Muscle layer of duodenum (tissue), 2 donors: ENCODE measurements at regions not wholly inside any gene's neighbourhood (a gene's known extent, or its start where the extent isn't known, plus 50 kb on each side); places are given as distances from the start of the nearest gene placed in this dataset.

Source experiments
- H3K27ac ChIP-seq: one replicate; pipeline ENCODE4 v1.7.0; 2013; ENCODE audit warnings: mild to moderate bottlenecking, low read length
- H3K27me3 ChIP-seq: one replicate; pipeline ENCODE4 v1.7.0; 2013; ENCODE audit warnings: low read depth, mild to moderate bottlenecking, control low read depth, low read length
- H3K36me3 ChIP-seq, 2 donors: one replicate each; pipeline ENCODE4 v1.7.0; 2013; ENCODE audit warnings: low read length in 2 of 2, control low read depth in 1 of 2, mild to moderate bottlenecking in 1 of 2; ENCODE audit not compliant: insufficient read depth in 2 of 2, control insufficient read depth in 1 of 2
- H3K4me1 ChIP-seq, 2 donors: one replicate each; pipeline ENCODE4 v1.7.0; 2013; ENCODE audit warnings: low read length in 2 of 2, mild to moderate bottlenecking in 2 of 2, control low read depth in 1 of 2, moderate library complexity in 1 of 2; ENCODE audit not compliant: insufficient read depth in 2 of 2, control insufficient read depth in 1 of 2
- H3K4me3 ChIP-seq, 2 donors: one replicate each; pipeline ENCODE4 v1.7.0; 2013; ENCODE audit warnings: low read length in 2 of 2, low read depth in 1 of 2, mild to moderate bottlenecking in 1 of 2
- H3K9me3 ChIP-seq, 2 donors: one replicate each; pipeline ENCODE4 v1.7.0; 2013; ENCODE audit warnings: low read length in 2 of 2, control low read depth in 1 of 2, mild to moderate bottlenecking in 1 of 2; ENCODE audit not compliant: control insufficient read depth in 1 of 2
- donor health status: healthy.

DNA sequence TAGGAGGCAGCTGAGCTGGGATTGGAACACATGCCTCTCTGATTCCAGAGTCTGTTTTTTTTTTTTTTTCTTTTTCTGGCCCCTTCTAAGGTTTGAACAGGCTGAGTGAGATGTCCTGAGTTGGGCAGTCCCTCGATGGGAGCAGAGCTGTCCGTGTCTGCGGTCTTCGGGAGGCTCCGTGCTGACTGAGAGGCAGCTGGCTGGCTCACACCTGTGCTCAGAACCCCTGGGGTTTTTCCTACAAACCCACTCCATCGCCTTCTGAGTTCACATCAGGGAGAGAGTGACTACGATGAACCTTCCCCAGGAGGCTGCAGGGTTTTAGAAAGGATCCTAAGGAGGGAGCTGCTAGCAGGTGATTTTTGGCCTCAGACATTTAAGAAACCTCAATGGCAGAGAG, 92.5 kb downstream of the IRF8 start:
- peaks cover 0 to 7% of the 10 kb centered on the region in 2 donors for H3K4me1 ChIP-seq
- H3K27ac ChIP-seq: no peak overlapping the region
- H3K4me3 ChIP-seq: no peak overlapping the region
- H3K9me3 ChIP-seq: no peaks in the 10 kb centered on the region
- peaks cover 5% of the 10 kb centered on the region for H3K27me3 ChIP-seq
- H3K36me3 ChIP-seq: no peaks in the 10 kb centered on the region

DNA sequence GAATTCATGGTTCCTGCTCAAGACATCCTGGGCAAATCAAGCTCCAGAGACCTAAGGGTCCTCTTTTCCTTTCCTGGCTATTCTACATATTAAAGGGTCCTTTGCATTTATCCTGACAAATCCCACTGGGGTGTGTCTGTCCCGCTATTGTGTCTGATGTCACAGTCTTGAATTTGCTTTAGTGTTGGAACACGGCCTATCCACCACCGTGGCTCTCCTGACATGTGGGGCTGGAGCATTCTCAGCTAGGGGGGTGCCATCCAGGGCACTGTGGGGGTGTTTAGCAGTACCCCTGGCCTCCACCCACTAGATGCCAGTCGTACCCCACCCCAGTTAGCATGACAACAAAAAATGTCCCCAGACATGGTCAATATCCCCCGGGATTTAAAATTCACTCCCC, 92.9 kb downstream of the IRF8 start:
- peaks cover 0 to 6% of the 10 kb centered on the region in 2 donors for H3K4me1 ChIP-seq
- no peaks in the 10 kb centered on the region for H3K36me3 ChIP-seq
- H3K27me3 ChIP-seq: peaks cover 5% of the 10 kb centered on the region
- H3K27ac ChIP-seq: no peak overlapping the region
- H3K4me3 ChIP-seq: no peak overlapping the region
- no peaks in the 10 kb centered on the region for H3K9me3 ChIP-seq

DNA sequence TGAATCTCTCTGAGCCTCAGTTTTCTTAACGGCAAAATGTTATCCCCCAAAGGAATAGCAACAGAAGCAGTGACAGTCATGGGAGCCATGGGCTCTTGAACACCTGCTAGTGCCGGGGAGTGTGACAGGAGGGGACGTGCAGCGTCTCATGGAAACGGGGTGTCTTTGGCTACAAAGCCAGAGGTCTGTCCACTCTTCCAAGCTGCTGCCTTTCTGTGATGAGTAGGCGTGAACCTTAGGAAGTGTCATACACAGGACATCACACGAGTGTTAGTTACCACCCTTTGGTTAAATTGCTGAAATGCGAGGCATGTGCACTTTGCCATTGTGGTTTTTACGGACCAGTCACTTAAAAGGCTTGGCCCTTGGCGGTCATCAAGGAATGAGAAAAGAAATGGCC, 93.4 kb downstream of the IRF8 start:
- Histone ChIP-seq H3K36me3 (no peaks in the 10 kb centered on the region), H3K9me3 (no peaks in the 10 kb centered on the region), H3K4me1 (peaks cover 0 to under 1% of the 10 kb centered on the region in 2 donors), H3K27ac (no peak overlapping the region), H3K27me3 (peaks cover 5% of the 10 kb centered on the region), H3K4me3 (no peak overlapping the region)

DNA sequence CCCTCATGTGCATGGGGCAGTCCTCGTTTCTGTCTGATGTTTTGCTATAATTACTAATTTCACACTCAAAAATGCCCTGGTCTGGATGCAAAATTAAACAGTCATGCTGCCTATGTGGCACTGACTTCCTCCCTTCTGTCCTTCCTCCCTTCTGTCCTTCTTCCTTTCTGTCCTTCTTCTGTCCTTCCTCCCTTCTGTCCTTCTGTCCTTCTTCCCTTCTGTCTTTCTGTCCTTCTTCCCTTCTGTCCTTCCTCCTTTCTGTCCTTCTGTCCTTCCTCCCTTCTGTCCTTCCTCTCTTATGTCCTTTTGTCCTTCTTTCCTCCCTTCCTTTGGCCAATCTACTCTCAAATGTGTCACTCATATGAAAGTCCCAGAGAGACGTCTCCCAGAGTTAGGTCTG, 93.8 kb downstream of the IRF8 start:
- H3K27me3 ChIP-seq: peaks cover 5% of the 10 kb centered on the region

DNA sequence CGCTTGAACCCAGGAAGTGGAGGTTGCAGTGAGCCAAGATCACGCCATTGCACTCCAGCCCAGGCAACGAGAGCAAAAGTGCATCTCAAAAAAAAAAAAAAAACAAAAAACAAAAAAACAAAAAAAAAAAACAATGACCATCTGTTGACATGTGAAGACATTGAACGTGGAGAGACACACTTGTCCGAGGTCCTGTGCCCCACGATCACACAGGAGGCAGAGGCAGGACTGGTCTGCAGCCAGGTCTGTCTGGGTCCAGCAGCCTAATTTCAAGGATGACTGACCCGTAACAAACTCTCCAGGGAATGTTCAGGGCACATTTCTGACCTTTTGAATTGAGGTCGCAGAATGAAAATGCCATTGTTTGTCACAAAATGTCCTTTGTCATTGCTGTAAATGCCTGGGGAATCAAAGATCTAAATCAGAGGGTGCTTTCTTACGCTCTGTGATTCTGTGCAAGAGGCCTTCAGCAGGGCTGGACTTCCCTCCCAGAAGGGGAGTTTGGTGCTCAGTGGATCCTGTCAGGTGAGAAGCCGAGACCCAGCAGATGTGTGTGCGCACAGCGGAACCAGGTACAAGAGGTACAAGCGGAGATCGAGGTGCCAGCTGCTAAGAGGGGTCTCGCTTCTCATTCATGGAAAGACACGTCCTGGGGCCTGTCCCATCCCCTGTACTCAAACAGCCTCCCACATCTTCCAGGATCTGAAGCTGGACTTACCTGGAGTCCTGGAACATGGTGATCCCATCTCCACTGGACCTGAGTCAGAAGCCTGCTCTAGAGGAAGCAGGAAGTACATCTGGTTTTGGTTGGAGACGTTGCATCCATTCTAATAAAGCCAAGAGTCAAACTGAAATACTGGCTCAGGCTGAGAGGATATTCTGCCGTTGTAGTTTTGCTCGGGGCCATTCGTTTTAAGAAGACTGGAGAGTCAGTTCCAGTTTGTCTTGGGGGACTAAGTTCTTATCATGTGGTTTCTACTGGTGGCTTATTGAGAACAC, 95.8 kb downstream of the IRF8 start:
- Histone ChIP-seq H3K4me3 (no peak overlapping the region), H3K27ac (no peak overlapping the region)

More for the DNA sequence above, 93.8 kb downstream of the IRF8 start:
- Histone ChIP-seq H3K4me3 (no peak overlapping the region), H3K36me3 (no peaks in the 10 kb centered on the region), H3K27ac (no peak overlapping the region), H3K9me3 (no peaks in the 10 kb centered on the region), H3K4me1 (no peaks in the 10 kb centered on the region)

DNA sequence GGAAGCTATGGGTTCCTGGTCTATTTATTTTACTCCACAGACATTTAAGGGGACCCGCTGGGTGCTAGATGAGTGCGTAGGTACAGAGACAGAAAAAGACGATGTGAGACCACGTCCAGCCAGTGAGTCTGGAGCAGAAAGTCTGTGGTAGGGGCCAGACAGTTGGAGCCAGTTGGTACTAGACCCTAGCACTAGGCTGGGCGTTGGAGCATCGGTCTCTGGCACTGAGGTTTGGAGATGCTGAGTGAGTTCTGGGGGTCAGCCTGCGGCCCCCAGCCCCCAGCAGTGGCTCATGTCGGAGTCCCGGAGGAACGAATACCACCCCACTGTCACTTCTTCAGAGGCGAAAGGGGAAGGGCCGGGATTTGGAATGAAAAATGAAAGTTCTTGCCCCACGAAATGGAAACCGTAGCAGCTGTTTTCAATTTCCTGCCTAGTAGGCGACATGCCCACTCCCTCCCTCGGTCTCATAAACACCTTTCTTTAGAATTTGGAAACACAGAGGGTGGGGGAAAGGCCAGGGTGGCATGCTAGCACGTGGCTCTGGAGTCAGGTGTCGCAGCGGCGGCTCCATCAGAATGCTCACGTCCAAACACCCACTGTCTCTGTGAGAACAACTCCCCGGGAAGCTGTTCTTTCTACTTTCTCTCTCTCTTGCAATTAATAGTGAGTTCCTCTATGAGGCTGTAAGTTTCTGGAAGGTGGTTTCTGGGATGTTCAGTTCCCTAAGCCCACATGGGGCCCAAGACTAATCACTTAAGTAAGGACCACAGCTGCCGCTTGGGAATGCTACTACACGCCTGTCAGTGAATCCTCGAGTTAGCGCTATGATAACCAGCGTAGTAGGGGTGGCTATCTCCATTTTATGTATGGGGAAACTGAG, 96.8 kb downstream of the IRF8 start:
- Histone ChIP-seq H3K4me3 (peak overlapping the region in 1 of 2 donors; percentile 24), H3K36me3 (no peaks in the 10 kb centered on the region), H3K27me3 (no peaks in the 10 kb centered on the region), H3K9me3 (no peaks in the 10 kb centered on the region), H3K4me1 (no peaks in the 10 kb centered on the region), H3K27ac (no peak overlapping the region)

More for the DNA sequence above, 95.8 kb downstream of the IRF8 start:
- Histone ChIP-seq H3K36me3 (no peaks in the 10 kb centered on the region), H3K27me3 (no peaks in the 10 kb centered on the region), H3K4me1 (no peaks in the 10 kb centered on the region), H3K9me3 (no peaks in the 10 kb centered on the region)

DNA sequence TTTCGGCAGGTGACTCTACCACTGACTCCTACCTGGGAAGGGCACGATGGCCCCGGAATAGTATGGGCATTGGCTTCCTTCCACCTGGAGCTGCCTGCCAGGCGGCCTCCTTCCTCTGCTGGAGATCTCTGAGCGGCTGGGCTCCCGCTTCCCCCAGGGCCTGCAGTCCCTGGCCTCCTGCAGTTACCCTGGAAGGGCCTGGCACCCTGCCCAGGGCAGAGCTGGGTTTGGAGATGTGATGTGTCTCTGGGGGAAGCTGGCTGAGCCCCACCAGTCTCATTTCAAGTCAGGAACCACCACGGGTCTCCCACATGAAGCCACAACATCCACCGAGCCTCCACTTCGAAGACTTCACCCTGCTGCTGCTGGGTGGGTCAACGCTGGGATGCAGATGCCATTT, 97.9 kb downstream of the IRF8 start:
- Histone ChIP-seq H3K27ac (no peak overlapping the region), H3K36me3 (no peaks in the 10 kb centered on the region), H3K27me3 (no peaks in the 10 kb centered on the region), H3K9me3 (no peaks in the 10 kb centered on the region), H3K4me3 (no peak overlapping the region), H3K4me1 (no peaks in the 10 kb centered on the region)

DNA sequence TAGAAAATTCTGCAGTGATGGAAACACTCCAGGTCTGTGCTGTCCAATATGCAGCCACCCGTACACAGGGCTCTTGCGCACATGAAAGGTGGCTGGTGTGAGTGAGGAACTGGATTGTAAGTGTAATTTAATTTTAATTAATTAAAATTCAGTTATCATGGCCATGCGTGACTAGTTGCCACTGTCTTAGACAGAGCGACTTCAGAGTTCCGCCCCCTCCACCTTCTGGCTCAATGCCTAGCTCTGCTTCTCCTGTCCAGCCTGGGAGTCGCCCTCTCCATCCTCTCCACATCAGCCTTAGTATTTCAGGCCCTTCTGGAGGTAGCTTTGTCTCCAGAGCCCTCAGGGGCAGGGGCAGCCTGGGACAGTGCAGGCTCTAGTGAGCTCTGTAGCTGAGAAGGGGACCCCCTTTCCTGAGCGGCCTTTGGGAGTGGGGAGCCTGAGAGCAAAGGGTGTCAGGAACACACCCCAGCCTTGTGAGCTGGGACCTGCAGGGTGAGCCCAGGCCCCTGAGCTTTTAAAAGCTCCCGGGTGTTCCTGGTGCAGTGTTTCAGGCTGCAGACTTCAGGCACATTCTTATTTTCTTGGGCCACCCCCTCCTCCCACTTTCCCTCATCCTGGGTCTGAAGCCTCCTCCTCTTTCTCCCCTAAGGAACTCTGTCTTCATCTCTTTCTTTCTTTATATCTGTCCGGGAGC, 99.4 kb downstream of the IRF8 start:
- no peaks in the 10 kb centered on the region for H3K36me3 ChIP-seq
- no peaks in the 10 kb centered on the region for H3K27me3 ChIP-seq
- H3K4me3 ChIP-seq: no peak overlapping the region
- H3K9me3 ChIP-seq: no peaks in the 10 kb centered on the region
- H3K4me1 ChIP-seq: no peaks in the 10 kb centered on the region
- H3K27ac ChIP-seq: no peak overlapping the region

DNA sequence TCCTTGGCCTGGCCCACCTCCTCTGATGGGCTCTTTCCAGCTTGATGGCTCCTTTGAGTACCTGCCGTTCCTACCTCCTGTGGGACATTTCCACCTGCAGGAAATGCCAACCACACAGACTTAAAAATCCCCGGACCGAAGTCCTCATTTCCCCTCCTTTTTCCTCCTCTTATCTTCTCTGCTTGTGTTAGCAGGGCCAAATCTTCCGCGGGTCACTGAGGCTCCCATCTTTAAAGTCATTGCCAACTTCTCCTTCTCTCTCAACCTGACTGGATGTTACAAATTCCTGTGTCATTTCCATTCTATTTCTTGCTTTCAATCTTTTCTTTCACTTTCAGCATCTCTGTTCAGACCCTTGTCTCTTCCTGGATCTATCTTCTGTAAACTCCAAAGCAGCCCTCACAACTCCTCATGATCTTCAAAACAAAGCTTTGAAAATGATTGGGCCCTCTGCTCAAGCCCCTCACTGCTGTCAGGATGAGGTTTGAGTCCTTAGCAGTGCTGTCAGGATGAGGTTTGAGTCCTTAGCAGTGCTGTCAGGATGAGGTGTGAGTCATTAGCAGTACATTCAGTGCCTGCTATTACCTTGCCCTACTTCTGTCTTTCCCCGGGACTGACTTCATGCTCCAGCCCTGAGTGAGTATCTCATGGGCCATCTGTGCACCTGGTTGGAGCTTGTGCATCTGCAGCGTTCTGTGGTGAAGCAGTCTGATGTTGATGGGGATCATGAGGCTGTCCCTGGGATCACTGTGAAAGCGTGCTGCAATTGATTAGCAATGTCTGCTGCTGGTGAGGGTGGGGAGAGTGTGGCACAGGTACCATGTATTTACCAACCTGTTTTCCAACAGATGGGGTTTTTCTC, 100.1 kb downstream of the IRF8 start:
- H3K27me3 ChIP-seq: no peaks in the 10 kb centered on the region
- H3K4me3 ChIP-seq: no peak overlapping the region
- H3K4me1 ChIP-seq: no peaks in the 10 kb centered on the region
- no peak overlapping the region for H3K27ac ChIP-seq
- no peaks in the 10 kb centered on the region for H3K36me3 ChIP-seq
- H3K9me3 ChIP-seq: no peaks in the 10 kb centered on the region

DNA sequence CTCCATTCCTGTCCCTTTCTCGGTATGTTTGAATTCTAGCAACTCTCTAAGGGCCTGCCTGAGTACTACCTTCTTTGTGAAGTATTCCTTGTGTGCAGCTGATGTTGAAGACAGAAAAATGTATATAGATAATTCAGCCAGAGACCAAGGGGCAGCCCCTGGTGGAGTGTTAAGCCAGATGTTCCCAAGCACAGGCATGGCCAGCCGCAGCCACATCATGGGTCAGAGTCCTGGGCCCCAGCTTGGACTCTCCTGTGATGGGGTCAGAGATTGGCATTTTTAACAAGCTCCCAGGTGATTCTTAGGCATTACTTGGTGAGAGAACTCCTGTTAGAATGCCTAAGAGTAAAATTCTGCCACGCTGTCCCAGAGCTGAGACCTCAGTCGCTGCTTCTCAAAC, 100.8 kb downstream of the IRF8 start:
- Histone ChIP-seq H3K4me3 (no peak overlapping the region), H3K4me1 (no peaks in the 10 kb centered on the region), H3K27ac (no peak overlapping the region), H3K9me3 (no peaks in the 10 kb centered on the region), H3K36me3 (no peaks in the 10 kb centered on the region), H3K27me3 (no peaks in the 10 kb centered on the region)
